Keratinocyte (primary cell): ENCODE measurements at regions not wholly inside any gene's neighbourhood (a gene's known extent, or its start where the extent isn't known, plus 50 kb on each side); places are given as distances from the start of the nearest gene placed in this dataset.

Experiments
- DNase-seq: peaks from one replicate; pipeline ENCODE4 v3.0.0-alpha.2; 2011; ENCODE audit warnings: low read depth, missing footprints, low spot score
- FAIRE-seq: peaks from 2 replicates; lab custom pipeline; 2011; peaks lifted over from hg19 to GRCh38; lab: Jason Lieb, UNC
- H2AFZ ChIP-seq: 2 replicates; pipeline ENCODE4 v1.6.0; 2012; ENCODE audit warnings: low read length, control low read depth, inconsistent platforms; ENCODE audit not compliant: control insufficient read depth
- H3K27ac ChIP-seq: 2 replicates; pipeline ENCODE4 v1.5.1; 2011; ENCODE audit warnings: low read length; ENCODE audit not compliant: control insufficient read depth, insufficient read depth
- H3K27me3 ChIP-seq: 3 replicates; pipeline ENCODE4 v1.6.0; 2011; ENCODE audit warnings: low read length; ENCODE audit not compliant: control insufficient read depth, insufficient read depth; ENCODE audit errors: extremely low read depth
- H3K36me3 ChIP-seq, 2 experiments: 2 replicates in 1 of 2; 3 replicates in 1 of 2; pipeline ENCODE4 v1.5.1; 2011; ENCODE audit warnings: low read length in 2 of 2, mild to moderate bottlenecking in 1 of 2; ENCODE audit not compliant: control insufficient read depth in 2 of 2, insufficient read depth in 2 of 2; ENCODE audit errors: extremely low read depth in 1 of 2
- H3K4me1 ChIP-seq: 3 replicates; pipeline ENCODE4 v1.5.1; 2011; ENCODE audit warnings: low read length; ENCODE audit not compliant: control insufficient read depth, insufficient read depth; ENCODE audit errors: extremely low read depth
- H3K4me2 ChIP-seq: 3 replicates; pipeline ENCODE4 v1.6.0; 2011; ENCODE audit warnings: low read depth, low read length; ENCODE audit not compliant: control insufficient read depth, insufficient read depth; ENCODE audit errors: extremely low read depth
- H3K4me3 ChIP-seq, 3 experiments: fragments of 200-600 bp in 1 of 3; sonication (generic) in 1 of 3; 2 replicates in 2 of 3; 3 replicates in 1 of 3; pipeline ENCODE4 v1.5.1; 2011 to 2016; ENCODE audit warnings: low read length in 3 of 3, mild to moderate bottlenecking in 3 of 3, control low read depth in 2 of 3, inconsistent platforms in 1 of 3, low read depth in 1 of 3, mixed read lengths in 1 of 3, mixed run types in 1 of 3, moderate library complexity in 1 of 3; ENCODE audit not compliant: control insufficient read depth in 2 of 3, insufficient read depth in 2 of 3; ENCODE audit errors: extremely low read depth in 1 of 3
- H3K79me2 ChIP-seq: 2 replicates; pipeline ENCODE4 v1.6.0; 2012; ENCODE audit warnings: low read length; ENCODE audit not compliant: control insufficient read depth, insufficient read depth
- H3K9ac ChIP-seq: 3 replicates; pipeline ENCODE4 v1.6.0; 2011; ENCODE audit warnings: low read length; ENCODE audit not compliant: control insufficient read depth, insufficient read depth; ENCODE audit errors: extremely low read depth
- H3K9me1 ChIP-seq: 3 replicates; pipeline ENCODE4 v1.6.0; 2011; ENCODE audit warnings: low read length; ENCODE audit not compliant: control insufficient read depth, insufficient read depth; ENCODE audit errors: extremely low read depth
- H3K9me3 ChIP-seq: 2 replicates; pipeline ENCODE4 v1.5.1; 2012; ENCODE audit warnings: low read depth, low read length; ENCODE audit not compliant: control insufficient read depth
- H4K20me1 ChIP-seq: 3 replicates; pipeline ENCODE4 v1.6.0; 2011; ENCODE audit warnings: low read length; ENCODE audit not compliant: control insufficient read depth, insufficient read depth; ENCODE audit errors: extremely low read depth
- EZH2 ChIP-seq: IDR thresholded peaks from one replicate; pipeline ENCODE4 v1.6.1; 2012; ENCODE audit warnings: inconsistent platforms, mild to moderate bottlenecking, low read length, moderate library complexity
- dilution Hi-C: fragments of 300-500 bp; cut with MboI; formaldehyde crosslinking; loops from one replicate; pipeline ENCODE4 v1.7.0; 2020; ENCODE audit warnings: low sequenced_read_pairs; ENCODE audit not compliant: extremely low pct_ligation_motif_present
- TF ChIP-seq, protein P1 (sequence below), 3 experiments: IDR thresholded peaks in 1 of 3; conservative IDR thresholded peaks in 1 of 3; optimal IDR thresholded peaks in 1 of 3; 2 replicates in 2 of 3; 3 replicates in 1 of 3; pipeline versions ENCODE3 to v1.5.1; 2011; ENCODE audit warnings: low read length in 3 of 3, mild to moderate bottlenecking in 3 of 3, moderate library complexity in 2 of 3, control low read depth in 1 of 3, inconsistent platforms in 1 of 3; ENCODE audit not compliant: insufficient read depth in 2 of 3; ENCODE audit errors: extremely low read depth in 1 of 3

DNA sequence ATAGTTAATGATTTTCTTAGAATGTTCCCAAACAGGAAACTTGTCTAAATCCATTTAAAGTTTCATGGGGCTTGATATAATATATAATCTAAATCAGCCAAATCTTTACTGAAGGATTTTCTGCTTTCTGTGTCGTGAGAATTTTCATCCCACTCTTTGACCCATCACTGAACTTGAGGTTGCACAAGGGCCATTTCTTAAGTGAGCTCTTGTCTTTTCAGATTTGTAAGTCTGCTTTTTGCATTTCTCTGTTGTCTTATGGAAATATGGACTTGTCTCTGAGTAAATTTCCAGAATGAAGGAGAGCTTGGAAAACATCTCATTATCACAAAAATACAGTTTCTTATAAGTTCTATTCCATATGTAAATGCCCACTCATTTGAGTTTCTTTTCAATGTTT, 149.2 kb upstream of the ARRDC3 start:
- TF ChIP-seq EZH2 = no peak

DNA sequence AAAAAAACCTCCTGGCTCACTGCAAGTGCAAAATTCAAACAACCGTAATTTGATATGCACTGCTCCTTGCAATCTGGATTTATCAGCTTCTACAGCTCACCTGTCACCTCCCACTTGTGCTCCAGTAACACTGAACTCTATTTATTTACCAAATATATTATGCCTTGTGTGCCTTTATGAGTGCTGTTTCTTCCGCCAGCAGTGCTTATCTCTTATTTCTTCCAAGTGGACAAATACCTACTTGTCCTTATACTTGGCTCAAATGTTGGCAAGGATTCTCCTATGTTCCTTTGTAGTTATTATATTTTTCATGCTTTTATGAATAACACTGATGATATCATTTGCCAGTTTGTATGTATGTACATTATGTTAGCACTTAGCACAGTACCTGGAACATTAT, 145.7 kb upstream of the ARRDC3 start:
- Histone ChIP-seq H3K4me1 (no peaks in the 10 kb centered on the region), H3K9ac (no peak overlapping the region), H3K9me1 (no peaks in the 10 kb centered on the region), H3K27me3 (no peaks in the 10 kb centered on the region), H3K9me3 (no peaks in the 10 kb centered on the region), H3K36me3 (no peaks in the 10 kb centered on the region), H3K79me2 (no peaks in the 10 kb centered on the region), H2AFZ (no peak overlapping the region), H4K20me1 (no peaks in the 10 kb centered on the region), H3K4me3 (no peak overlapping the region), H3K27ac (no peak overlapping the region), H3K4me2 (no peak overlapping the region)
- FAIRE-seq (no peak), DNase-seq (no peak)
- dilution Hi-C loops = no loop called here
- TF ChIP-seq EZH2 = no peak
- TF ChIP-seq, protein P1, sequence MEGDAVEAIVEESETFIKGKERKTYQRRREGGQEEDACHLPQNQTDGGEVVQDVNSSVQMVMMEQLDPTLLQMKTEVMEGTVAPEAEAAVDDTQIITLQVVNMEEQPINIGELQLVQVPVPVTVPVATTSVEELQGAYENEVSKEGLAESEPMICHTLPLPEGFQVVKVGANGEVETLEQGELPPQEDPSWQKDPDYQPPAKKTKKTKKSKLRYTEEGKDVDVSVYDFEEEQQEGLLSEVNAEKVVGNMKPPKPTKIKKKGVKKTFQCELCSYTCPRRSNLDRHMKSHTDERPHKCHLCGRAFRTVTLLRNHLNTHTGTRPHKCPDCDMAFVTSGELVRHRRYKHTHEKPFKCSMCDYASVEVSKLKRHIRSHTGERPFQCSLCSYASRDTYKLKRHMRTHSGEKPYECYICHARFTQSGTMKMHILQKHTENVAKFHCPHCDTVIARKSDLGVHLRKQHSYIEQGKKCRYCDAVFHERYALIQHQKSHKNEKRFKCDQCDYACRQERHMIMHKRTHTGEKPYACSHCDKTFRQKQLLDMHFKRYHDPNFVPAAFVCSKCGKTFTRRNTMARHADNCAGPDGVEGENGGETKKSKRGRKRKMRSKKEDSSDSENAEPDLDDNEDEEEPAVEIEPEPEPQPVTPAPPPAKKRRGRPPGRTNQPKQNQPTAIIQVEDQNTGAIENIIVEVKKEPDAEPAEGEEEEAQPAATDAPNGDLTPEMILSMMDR (optimal IDR thresholded peaks at IDR 0.05 in 1 of 3, IDR thresholded peaks at IDR 0.05 in 1 of 3, conservative IDR thresholded peaks at IDR 0.05 in 1 of 3; ENCODE audit: extremely low read depth in 1 of 3, insufficient read depth in 2 of 3, low read length in 3 of 3) = no peak

More for the DNA sequence above, 149.2 kb upstream of the ARRDC3 start:
- no peaks in the 10 kb centered on the region for H3K9me3 ChIP-seq
- H3K9ac ChIP-seq = no peak overlapping the region
- H3K27me3 ChIP-seq = no peaks in the 10 kb centered on the region
- H3K27ac ChIP-seq = no peak overlapping the region
- FAIRE-seq (no peak), DNase-seq (no peak)
- no peaks in the 10 kb centered on the region for H3K9me1 ChIP-seq
- no peaks in the 10 kb centered on the region for H4K20me1 ChIP-seq
- no peaks in the 10 kb centered on the region for H3K36me3 ChIP-seq
- H3K4me3 ChIP-seq = no peak overlapping the region
- no peaks in the 10 kb centered on the region for H3K79me2 ChIP-seq
- H3K4me1 ChIP-seq = no peaks in the 10 kb centered on the region
- no peak overlapping the region for H3K4me2 ChIP-seq
- no peak overlapping the region for H2AFZ ChIP-seq
- dilution Hi-C loops = no loop called here

DNA sequence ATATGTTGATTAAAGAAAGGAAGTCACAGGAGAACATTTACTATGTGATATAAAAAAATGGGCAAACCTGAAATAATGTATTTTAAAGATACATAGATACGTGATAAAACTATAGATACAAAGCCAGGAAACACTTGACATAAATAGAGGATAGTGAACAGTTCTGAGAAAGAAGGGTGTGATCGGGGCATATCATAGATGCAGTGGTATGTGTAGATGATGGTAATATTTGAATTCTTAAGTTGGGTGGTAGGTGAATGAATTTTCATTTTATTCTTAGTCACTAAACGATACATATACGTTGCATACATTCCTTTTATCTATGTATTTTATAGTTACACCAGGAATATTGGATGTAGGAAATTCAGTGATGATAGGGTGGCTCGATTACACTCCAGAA, 138.7 kb upstream of the ARRDC3 start:
- Histone ChIP-seq H2AFZ (no peak overlapping the region), H3K9me3 (no peaks in the 10 kb centered on the region), H3K9me1 (no peaks in the 10 kb centered on the region), H4K20me1 (no peaks in the 10 kb centered on the region), H3K79me2 (no peaks in the 10 kb centered on the region), H3K27me3 (no peaks in the 10 kb centered on the region), H3K9ac (no peak overlapping the region), H3K36me3 (no peaks in the 10 kb centered on the region), H3K27ac (no peak overlapping the region), H3K4me3 (no peak overlapping the region), H3K4me2 (no peak overlapping the region), H3K4me1 (no peaks in the 10 kb centered on the region)
- no peak for DNase-seq
- FAIRE-seq = no peak
- TF ChIP-seq, protein P1 (optimal IDR thresholded peaks at IDR 0.05 in 1 of 3, IDR thresholded peaks at IDR 0.05 in 1 of 3, conservative IDR thresholded peaks at IDR 0.05 in 1 of 3; ENCODE audit: extremely low read depth in 1 of 3, insufficient read depth in 2 of 3, low read length in 3 of 3) = no peak
- TF ChIP-seq EZH2 = no peak
- dilution Hi-C loops = no loop called here
